HG02870 (cell line): ENCODE measurements at regions not wholly inside any gene's neighbourhood (a gene's known extent, or its start where the extent isn't known, plus 50 kb on each side); places are given as distances from the start of the nearest gene placed in this dataset.

ENCODE experiments used
- ATAC-seq: cut with Tn5 transposase; IDR thresholded peaks from one replicate; pipeline ENCODE4 v1.9.1; 2021; ENCODE audit warnings: mild to moderate bottlenecking, moderate library complexity; ENCODE audit not compliant: unreplicated experiment

GRCh38 chr11:10932976-10933375 lies 75.1 kb upstream of the ZBED5 start:
- no peak for ATAC-seq

GRCh38 chr11:10931761-10932670 lies 74.2 kb upstream of the ZBED5 start:
- ATAC-seq: no peak

GRCh38 chr11:10930972-10931760 lies 73.3 kb upstream of the ZBED5 start:
- ATAC-seq: no peak

- ATAC-seq: no peak
Measured at GRCh38 chr11:10930224-10930971, 72.5 kb upstream of the ZBED5 start.

- ATAC-seq: no peak
Measured at GRCh38 chr11:10927538-10927937, 69.7 kb upstream of the ZBED5 start.

- no peak for ATAC-seq
Measured at GRCh38 chr11:10926801-10927211, 69.0 kb upstream of the ZBED5 start.

GRCh38 chr11:10925149-10925926 lies 67.5 kb upstream of the ZBED5 start:
- no peak for ATAC-seq

- ATAC-seq: no peak
Measured at GRCh38 chr11:10923882-10924281, 66.0 kb upstream of the ZBED5 start.

GRCh38 chr11:10922892-10923291 lies 65.0 kb upstream of the ZBED5 start:
- ATAC-seq: no peak

- ATAC-seq: no peak
Measured at GRCh38 chr11:10920875-10921274, 63.0 kb upstream of the ZBED5 start.

GRCh38 chr11:10920205-10920604 lies 62.4 kb upstream of the ZBED5 start:
- ATAC-seq: no peak

- no peak for ATAC-seq
Measured at GRCh38 chr11:10918698-10919097, 60.8 kb upstream of the ZBED5 start.

- ATAC-seq: no peak
Measured at GRCh38 chr11:10918275-10918674, 60.4 kb upstream of the ZBED5 start.

GRCh38 chr11:10917802-10918201 lies 59.9 kb upstream of the ZBED5 start:
- no peak for ATAC-seq

GRCh38 chr11:10916665-10917064 lies 58.8 kb upstream of the ZBED5 start:
- no peak for ATAC-seq

GRCh38 chr11:10914050-10914449 lies 56.2 kb upstream of the ZBED5 start:
- ATAC-seq: no peak

GRCh38 chr11:10913075-10913474 lies 55.2 kb upstream of the ZBED5 start:
- ATAC-seq: no peak

- no peak for ATAC-seq
Measured at GRCh38 chr11:10911907-10912306, 54.1 kb upstream of the ZBED5 start.

GRCh38 chr11:10909141-10909883 lies 51.5 kb upstream of the ZBED5 start:
- no peak for ATAC-seq
